B cell (primary cell): ENCODE measurements at regions not wholly inside any gene's neighbourhood (a gene's known extent, or its start where the extent isn't known, plus 50 kb on each side); places are given as distances from the start of the nearest gene placed in this dataset.

Source experiments
- ATAC-seq: fragments of 200-7000 bp; cut with Tn5 transposase; one replicate; pipeline ENCODE4 v1.10.0; 2021; ENCODE audit warnings: low read depth, mild to moderate bottlenecking, moderate number of reproducible peaks, moderate library complexity
- CTCF ChIA-PET: fragments of 350-600 bp; sonication (Branson Sonifier 250); formaldehyde crosslinking; loops from one replicate; lab custom pipeline; 2021; ENCODE audit warnings: antibody characterized with exemption, inconsistent platforms; lab: Charles Lee
- POLR2A ChIA-PET: fragments of 350-600 bp; sonication (Branson Sonifier 250); formaldehyde crosslinking; loops from one replicate; lab custom pipeline; 2021; ENCODE audit warnings: antibody characterized with exemption; lab: Charles Lee
- DNase-seq: peaks from one replicate; pipeline ENCODE4 v3.0.0; 2013
- H2AFZ ChIP-seq: 2 replicates; pipeline ENCODE4 v1.6.1; 2012; ENCODE audit warnings: mild to moderate bottlenecking, low read depth, low read length; ENCODE audit not compliant: insufficient read depth, poor library complexity, severe bottlenecking
- H3K27ac ChIP-seq, 2 donors: 1 replicate in 1 of 2; 2 replicates in 1 of 2; pipeline ENCODE4 v1.5.1; 2012 to 2013; ENCODE audit warnings: low read length in 2 of 2, mild to moderate bottlenecking in 2 of 2, moderate library complexity in 1 of 2
- H3K27me3 ChIP-seq, 4 experiments: fragments of 200-600 bp in 1 of 4; sonication (generic) in 1 of 4; replicated peaks in 1 of 4; 1 replicate in 2 of 4; 2 replicates in 2 of 4; pipeline versions ENCODE4 v1.6.1 to v1.7.0; 2013 to 2016; ENCODE audit warnings: low read length in 3 of 4, mild to moderate bottlenecking in 2 of 4, mixed read lengths in 1 of 4, moderate library complexity in 1 of 4; ENCODE audit not compliant: insufficient read depth in 4 of 4, control insufficient read depth in 3 of 4; ENCODE audit errors: control extremely low read depth in 1 of 4
- H3K36me3 ChIP-seq, 2 experiments: replicated peaks in 1 of 2; 1 replicate in 1 of 2; 2 replicates in 1 of 2; pipeline versions ENCODE4 v1.6.1 to v1.7.1; 2013; ENCODE audit warnings: low read length in 1 of 2; ENCODE audit not compliant: insufficient read depth in 2 of 2, control insufficient read depth in 1 of 2; ENCODE audit errors: control extremely low read depth in 1 of 2, extremely low read depth in 1 of 2
- H3K4me1 ChIP-seq, 2 donors: fragments of 200-600 bp in 1 of 2; sonication (generic) in 1 of 2; 1 replicate in 1 of 2; 2 replicates in 1 of 2; pipeline versions ENCODE4 v1.5.1 to v1.6.1; 2013 to 2017; ENCODE audit warnings: low read length in 2 of 2; ENCODE audit not compliant: control insufficient read depth in 2 of 2, insufficient read depth in 2 of 2
- H3K4me2 ChIP-seq: replicated peaks from 2 replicates; pipeline ENCODE3; 2012; ENCODE audit warnings: mild to moderate bottlenecking, low read depth, low read length; ENCODE audit not compliant: poor library complexity, severe bottlenecking
- H3K4me3 ChIP-seq, 5 experiments: fragments of 200-600 bp in 1 of 5; sonication (generic) in 1 of 5; 1 replicate in 3 of 5; 2 replicates in 2 of 5; pipeline versions ENCODE4 v1.5.1 to v1.7.0; 2011 to 2016; ENCODE audit warnings: low read length in 4 of 5, mild to moderate bottlenecking in 4 of 5, low read depth in 2 of 5, control low read depth in 1 of 5, moderate library complexity in 1 of 5; ENCODE audit not compliant: insufficient read depth in 1 of 5; ENCODE audit errors: control extremely low read depth in 1 of 5, extremely low read depth in 1 of 5
- H3K79me2 ChIP-seq: fragments of 200-600 bp; sonication (generic); one replicate; pipeline ENCODE4 v1.6.0; 2016; ENCODE audit warnings: low read length; ENCODE audit not compliant: control insufficient read depth, insufficient read depth
- H3K9ac ChIP-seq: fragments of 200-600 bp; sonication (generic); 2 replicates; pipeline ENCODE4 v1.6.1; 2017; ENCODE audit warnings: mild to moderate bottlenecking, low read length, moderate library complexity
- H3K9me3 ChIP-seq, 3 donors: one replicate each; pipeline versions ENCODE4 v1.6.1 to v1.7.1; 2013; ENCODE audit warnings: low read length in 2 of 3; ENCODE audit not compliant: control insufficient read depth in 2 of 3, insufficient read depth in 1 of 3; ENCODE audit errors: control extremely low read depth in 1 of 3
- H4K20me1 ChIP-seq: 2 replicates; pipeline ENCODE4 v1.6.0; 2012; ENCODE audit warnings: mild to moderate bottlenecking, low read length; ENCODE audit not compliant: insufficient read depth, control insufficient read depth, poor library complexity, severe bottlenecking
- H3K27ac Mint-ChIP-seq: one replicate; pipeline ENCODE4 v1.8.0; 2021; ENCODE audit warnings: mixed read lengths
- H3K27me3 Mint-ChIP-seq: one replicate; pipeline ENCODE4 v1.8.0; 2021; ENCODE audit warnings: mixed read lengths
- H3K4me1 Mint-ChIP-seq: one replicate; pipeline ENCODE4 v1.8.0; 2021; ENCODE audit warnings: mixed read lengths
- H3K4me3 Mint-ChIP-seq: one replicate; pipeline ENCODE4 v1.8.0; 2021; ENCODE audit warnings: mixed read lengths
- H3K9me3 Mint-ChIP-seq: one replicate; pipeline ENCODE4 v1.8.0; 2022; ENCODE audit warnings: mixed read lengths; ENCODE audit not compliant: insufficient read depth
- CTCF ChIP-seq: fragments of 200-600 bp; IDR thresholded peaks from one replicate; pipeline ENCODE4 v1.8.0; 2022; ENCODE audit warnings: antibody characterized with exemption, mild to moderate bottlenecking
- EZH2 ChIP-seq: IDR thresholded peaks from 2 replicates; pipeline ENCODE4 v1.6.1; 2012; ENCODE audit warnings: borderline replicate concordance, low read depth, mild to moderate bottlenecking, moderate library complexity, low read length; ENCODE audit not compliant: insufficient read depth, poor library complexity, severe bottlenecking
- WGBS: methylation state at CpG from one replicate; pipeline ENCODE4 v1.1.5; 2013; ENCODE audit warnings: missing lambda C conversion rate; ENCODE audit not compliant: insufficient coverage; 5-methylcytosine and 5-hydroxymethylcytosine counted together
- intact Hi-C: fragments of 100-400 bp; cut with micrococcal nuclease; formaldehyde crosslinking; loops from one replicate; pipeline ENCODE4 v1.10.0; 2022

DNA sequence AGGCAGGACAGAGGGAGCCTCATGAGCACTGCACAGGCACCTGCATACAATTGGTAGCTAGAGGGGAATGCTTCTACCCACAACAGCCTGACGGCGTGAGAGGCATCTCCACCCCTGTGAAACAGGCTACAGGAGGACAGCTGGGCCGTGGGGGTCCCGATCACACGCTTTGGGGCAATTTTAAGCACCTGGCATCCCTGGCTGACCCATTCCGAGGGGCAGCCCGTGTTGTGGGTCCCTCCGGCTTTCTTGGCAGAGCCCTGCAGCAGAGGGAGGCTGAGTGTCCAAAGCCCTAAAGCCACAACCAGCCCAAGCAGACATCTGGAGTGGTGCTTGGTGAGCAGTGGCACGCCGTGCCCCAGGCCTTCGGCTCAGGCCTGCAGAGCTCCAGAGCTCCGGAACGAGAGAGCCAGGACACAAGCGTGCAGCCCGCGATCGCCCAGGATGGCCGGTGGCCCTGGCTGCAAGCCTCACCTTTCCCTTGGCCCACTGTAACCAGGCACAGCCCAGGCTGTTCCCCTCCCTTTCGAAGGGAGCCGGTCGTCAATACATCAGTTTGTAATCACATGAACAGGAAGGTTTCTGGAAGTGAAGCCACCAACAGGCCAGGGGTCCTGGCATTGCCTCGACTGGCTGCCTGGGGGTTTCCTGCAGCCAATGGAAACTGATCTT is 81.4 kb downstream of the DLL1 start:
- ChIA-PET POLR2A (no interaction called here), CTCF (no interaction called here)
- TF ChIP-seq CTCF, result no peak
- no peak for TF ChIP-seq EZH2
- no peak overlapping the region for H3K27ac Mint-ChIP-seq
- H4K20me1 ChIP-seq, result no peaks in the 10 kb centered on the region
- no peak overlapping the region for H3K27ac ChIP-seq
- H2AFZ ChIP-seq, result no peak overlapping the region
- H3K27me3 Mint-ChIP-seq, result peaks cover 12% of the 10 kb centered on the region
- ATAC-seq, result no peak
- peaks cover 2% of the 10 kb centered on the region for H3K9me3 Mint-ChIP-seq
- H3K4me1 ChIP-seq, result no peaks in the 10 kb centered on the region
- H3K27me3 ChIP-seq, result peaks cover 0 to 11% (median 0%) of the 10 kb centered on the region in 4 experiments
- H3K9me3 ChIP-seq, result peaks cover 0 to 13% (median 0%) of the 10 kb centered on the region in 3 donors
- H3K4me3 ChIP-seq, result no peak overlapping the region
- intact Hi-C loops, result no loop called here
- H3K4me1 Mint-ChIP-seq, result no peaks in the 10 kb centered on the region
- no peak overlapping the region for H3K4me3 Mint-ChIP-seq
- no peak overlapping the region for H3K9ac ChIP-seq
- no peak for DNase-seq
- no peaks in the 10 kb centered on the region for H3K36me3 ChIP-seq
- H3K4me2 ChIP-seq, result no peak overlapping the region
- no peaks in the 10 kb centered on the region for H3K79me2 ChIP-seq
- WGBS, result 84% methylated on average over 22 of the region's 22 CpGs

DNA sequence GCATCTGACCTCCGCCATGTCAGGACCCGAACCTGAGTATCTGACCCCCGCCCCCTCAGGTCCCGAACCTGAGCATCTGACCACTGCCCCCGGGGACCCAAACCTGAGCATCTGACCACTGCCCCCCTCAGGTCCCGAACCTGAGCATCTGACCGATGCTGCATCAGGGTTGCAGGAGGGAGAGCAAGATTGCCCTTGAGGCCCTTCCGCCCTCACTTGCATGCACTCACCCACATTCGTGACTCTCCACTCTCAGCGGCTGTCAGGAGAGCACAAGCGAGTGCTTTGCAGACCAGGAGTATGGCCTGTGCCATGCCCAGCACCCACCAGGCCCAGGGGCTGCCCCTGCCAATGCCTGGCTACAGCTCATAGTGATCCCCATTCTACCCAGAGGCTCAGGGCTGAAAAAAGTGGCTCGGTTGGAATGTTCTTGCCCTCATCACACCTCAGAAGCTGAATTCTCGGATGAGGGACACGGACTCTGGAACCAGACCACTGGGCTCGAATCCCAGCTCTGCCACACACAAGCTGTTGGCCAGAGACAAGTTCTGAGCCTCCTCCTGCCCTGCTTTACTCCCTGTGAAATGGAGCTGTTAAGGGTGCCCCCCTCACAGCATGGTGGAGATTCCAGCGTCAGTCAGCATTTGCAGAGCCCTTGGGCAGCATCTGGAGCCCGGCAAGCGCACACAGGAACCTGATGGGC is 82.1 kb downstream of the DLL1 start:
- WGBS, result 95% methylated on average over 18 of the region's 18 CpGs
- Histone ChIP-seq H3K36me3 (no peaks in the 10 kb centered on the region), H3K4me1 (no peaks in the 10 kb centered on the region), H3K4me3 (no peak overlapping the region), H3K27me3 (peaks cover 0 to 11% (median 0%) of the 10 kb centered on the region in 4 experiments), H3K27ac (no peak overlapping the region), H2AFZ (no peak overlapping the region), H3K79me2 (no peaks in the 10 kb centered on the region), H3K9me3 (peaks cover 0 to 14% (median 0%) of the 10 kb centered on the region in 3 donors), H4K20me1 (no peaks in the 10 kb centered on the region), H3K4me2 (no peak overlapping the region), H3K9ac (no peak overlapping the region)
- intact Hi-C loops, result no loop called here
- TF ChIP-seq CTCF, result no peak
- no peak for TF ChIP-seq EZH2
- H3K27ac Mint-ChIP-seq, result no peak overlapping the region
- peaks cover 5% of the 10 kb centered on the region for H3K9me3 Mint-ChIP-seq
- H3K4me3 Mint-ChIP-seq, result no peak overlapping the region
- H3K27me3 Mint-ChIP-seq, result peaks cover 12% of the 10 kb centered on the region
- H3K4me1 Mint-ChIP-seq, result no peaks in the 10 kb centered on the region
- POLR2A ChIA-PET, result no interaction called here
- ATAC-seq, result no peak
- CTCF ChIA-PET, result no interaction called here
- no peak for DNase-seq
